ENCODE measurements at regions not wholly inside any gene's neighbourhood (a gene's known extent, or its start where the extent isn't known, plus 50 kb on each side); places are given as distances from the start of the nearest gene placed in this dataset.
"Not testable (repeated sequence)": the region's sequence is repeated elsewhere in the genome, so short reads cannot be mapped to it uniquely, and the experiment has no call there.

DNA sequence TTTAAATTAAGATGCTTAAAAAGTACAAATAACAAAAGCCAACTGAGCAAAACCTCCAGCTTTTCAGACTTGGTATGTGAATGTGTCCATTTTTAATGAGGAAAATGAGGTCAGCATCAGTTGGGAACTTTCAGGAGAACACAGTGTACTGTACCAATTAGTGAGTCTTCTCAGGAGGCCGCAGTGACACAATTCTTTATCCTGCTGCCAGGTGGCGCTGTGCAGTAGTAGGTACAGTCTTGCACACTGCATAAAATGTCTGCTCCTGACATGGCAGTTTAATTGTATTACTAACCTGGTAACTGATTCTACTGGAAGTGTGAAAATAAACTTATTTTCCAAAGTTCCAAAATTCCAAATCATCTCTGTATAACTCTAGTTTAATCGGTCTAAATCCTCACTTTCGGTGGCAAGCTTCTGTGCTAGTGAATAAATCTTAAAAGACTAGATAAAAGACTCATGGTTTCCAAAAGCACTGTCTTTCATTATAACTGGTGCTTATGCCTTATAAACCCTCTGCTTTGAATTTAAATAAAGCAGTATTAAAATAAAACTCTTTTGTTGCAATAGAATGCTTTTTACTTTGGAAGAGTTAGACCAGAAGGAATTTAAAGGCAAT is 214.8 kb upstream of the MMS22L start:
- Histone ChIP-seq H3K4me1 (no peaks in the 10 kb centered on the region), H3K27me3 (peaks cover 5% of the 10 kb centered on the region), H3K27ac (no peak overlapping the region), H3K4me3 (no peak overlapping the region), H3K36me3 (no peaks in the 10 kb centered on the region), H3K9me3 (no peaks in the 10 kb centered on the region)
- no peak for TF ChIP-seq EP300 (IDR thresholded peaks at IDR 0.05)
- TF ChIP-seq, protein P1, sequence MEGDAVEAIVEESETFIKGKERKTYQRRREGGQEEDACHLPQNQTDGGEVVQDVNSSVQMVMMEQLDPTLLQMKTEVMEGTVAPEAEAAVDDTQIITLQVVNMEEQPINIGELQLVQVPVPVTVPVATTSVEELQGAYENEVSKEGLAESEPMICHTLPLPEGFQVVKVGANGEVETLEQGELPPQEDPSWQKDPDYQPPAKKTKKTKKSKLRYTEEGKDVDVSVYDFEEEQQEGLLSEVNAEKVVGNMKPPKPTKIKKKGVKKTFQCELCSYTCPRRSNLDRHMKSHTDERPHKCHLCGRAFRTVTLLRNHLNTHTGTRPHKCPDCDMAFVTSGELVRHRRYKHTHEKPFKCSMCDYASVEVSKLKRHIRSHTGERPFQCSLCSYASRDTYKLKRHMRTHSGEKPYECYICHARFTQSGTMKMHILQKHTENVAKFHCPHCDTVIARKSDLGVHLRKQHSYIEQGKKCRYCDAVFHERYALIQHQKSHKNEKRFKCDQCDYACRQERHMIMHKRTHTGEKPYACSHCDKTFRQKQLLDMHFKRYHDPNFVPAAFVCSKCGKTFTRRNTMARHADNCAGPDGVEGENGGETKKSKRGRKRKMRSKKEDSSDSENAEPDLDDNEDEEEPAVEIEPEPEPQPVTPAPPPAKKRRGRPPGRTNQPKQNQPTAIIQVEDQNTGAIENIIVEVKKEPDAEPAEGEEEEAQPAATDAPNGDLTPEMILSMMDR (IDR thresholded peaks at IDR 0.05), result peak; percentile 44 to 76 (median 50)
- WGBS, 2 donors (ENCODE audit: low coverage in 1 of 2), result 31 to 33% methylated on average over 4 of the region's 4 CpGs
- peak; percentile 74 for ATAC-seq

DNA sequence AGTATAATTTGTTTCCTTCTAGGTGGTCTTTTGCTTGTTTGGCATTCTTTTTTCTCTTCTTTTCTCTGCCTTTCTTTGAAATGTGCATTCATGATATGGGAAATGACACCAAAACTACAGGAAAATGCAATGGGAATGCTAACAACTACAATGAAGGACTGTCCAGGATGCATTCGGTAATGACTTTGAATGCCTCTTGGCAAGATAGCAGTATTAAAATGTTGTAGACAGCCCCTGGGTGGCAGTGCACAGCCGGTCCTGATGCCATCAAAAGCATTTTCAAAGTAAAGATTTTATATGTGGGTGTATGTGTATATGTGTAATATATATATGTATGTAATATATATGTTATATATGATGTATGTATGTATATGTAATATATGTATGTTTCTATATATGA is 218.8 kb upstream of the MMS22L start:
- no peaks in the 10 kb centered on the region for H3K9me3 ChIP-seq
- H3K27ac ChIP-seq, result no peak overlapping the region
- 36 to 61% methylated on average over 2 of the region's 2 CpGs for WGBS, 2 donors (ENCODE audit: low coverage in 1 of 2)
- no peak for ATAC-seq
- H3K27me3 ChIP-seq, result peaks cover 5% of the 10 kb centered on the region
- no peaks in the 10 kb centered on the region for H3K4me1 ChIP-seq
- no peak overlapping the region for H3K4me3 ChIP-seq
- no peaks in the 10 kb centered on the region for H3K36me3 ChIP-seq
- TF ChIP-seq POLR2A (IDR thresholded peaks at IDR 0.05) (no peak), EP300 (IDR thresholded peaks at IDR 0.05) (no peak), POLR2AphosphoS5 (IDR thresholded peaks at IDR 0.05) (no peak)
- TF ChIP-seq, protein P1 (IDR thresholded peaks at IDR 0.05), result no peak

DNA sequence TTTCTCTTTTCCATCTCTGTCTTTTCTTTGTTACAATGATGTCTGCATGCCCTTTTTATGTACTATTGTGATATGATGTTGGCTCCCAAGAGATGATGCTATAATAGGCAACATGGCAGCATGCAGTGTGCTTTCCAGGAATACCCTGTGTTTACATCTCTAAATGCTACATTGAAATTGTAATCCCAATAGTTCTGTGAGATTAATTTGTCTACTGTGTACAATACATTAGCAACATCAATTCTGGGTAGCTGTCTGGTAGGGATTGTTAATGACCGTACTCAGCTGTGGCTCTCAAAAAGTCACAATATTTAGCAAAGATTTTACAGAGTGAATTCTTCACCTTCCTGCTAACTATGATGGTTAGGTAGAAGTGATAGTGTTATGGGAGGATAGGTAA is 225.6 kb upstream of the MMS22L start:
- Histone ChIP-seq H3K4me1 (no peaks in the 10 kb centered on the region), H3K27me3 (peaks cover 3% of the 10 kb centered on the region), H3K9me3 (no peaks in the 10 kb centered on the region), H3K27ac (no peak overlapping the region), H3K36me3 (no peaks in the 10 kb centered on the region), H3K4me3 (no peak overlapping the region)
- WGBS, 2 donors (ENCODE audit: low coverage in 1 of 2), result 43 to 83% methylated on average over 1 of the region's 1 CpG
- TF ChIP-seq, protein P1 (IDR thresholded peaks at IDR 0.05), result no peak
- TF ChIP-seq EP300 (IDR thresholded peaks at IDR 0.05) (no peak), POLR2A (IDR thresholded peaks at IDR 0.05) (no peak), POLR2AphosphoS5 (IDR thresholded peaks at IDR 0.05) (no peak)
- no peak for ATAC-seq

DNA sequence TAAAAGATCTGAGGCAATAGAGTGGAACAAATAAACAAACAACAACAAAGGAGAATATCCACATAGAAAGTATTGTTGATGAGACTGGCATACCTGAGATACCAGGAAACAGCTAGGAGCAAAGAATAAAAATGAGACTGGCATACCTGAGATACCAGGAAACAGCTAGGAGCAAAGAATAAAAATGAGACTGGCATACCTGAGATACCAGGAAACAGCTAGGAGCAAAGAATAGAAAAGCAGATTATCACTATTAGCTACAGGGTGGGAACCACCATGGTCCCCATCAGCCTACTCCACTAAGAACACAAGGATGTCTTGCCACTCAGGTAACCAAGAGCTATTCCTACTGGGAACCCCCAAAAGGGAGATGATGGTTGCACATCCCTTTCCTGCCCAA is 230.2 kb upstream of the MMS22L start:
- H3K4me3 ChIP-seq, H3K4me1 ChIP-seq, ATAC-seq, H3K27ac ChIP-seq, H3K36me3 ChIP-seq, H3K27me3 ChIP-seq: not testable (repeated sequence)
- peaks cover 0 to 13% (median 0%) of the 10 kb centered on the region in 3 donors for H3K9me3 ChIP-seq

DNA sequence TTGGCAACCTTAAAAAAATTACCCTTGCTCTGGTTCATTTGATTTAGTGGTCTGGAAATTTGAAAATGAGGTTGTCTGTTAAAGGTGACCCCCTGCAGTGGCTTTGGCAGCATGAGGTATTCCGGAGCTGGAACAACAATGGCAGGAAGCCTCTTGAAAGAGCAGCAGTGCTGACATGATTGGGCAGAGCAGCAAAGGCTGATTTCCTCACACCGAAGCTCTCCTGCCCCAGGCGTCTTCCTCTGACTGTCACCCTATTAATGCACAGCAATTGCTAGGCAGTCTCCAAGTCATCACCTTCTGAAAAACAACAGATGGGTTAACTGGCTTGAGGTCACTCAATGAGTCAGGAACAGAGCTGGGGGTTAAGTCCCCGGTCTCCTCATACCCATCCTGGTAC is 241.8 kb upstream of the MMS22L start:
- peaks cover 0 to 5% (median 0%) of the 10 kb centered on the region in 3 donors for H3K9me3 ChIP-seq
- no peaks in the 10 kb centered on the region for H3K36me3 ChIP-seq
- H3K4me1 ChIP-seq, result no peaks in the 10 kb centered on the region
- no peaks in the 10 kb centered on the region for H3K27me3 ChIP-seq
- H3K27ac ChIP-seq, result no peak overlapping the region
- TF ChIP-seq POLR2AphosphoS5 (IDR thresholded peaks at IDR 0.05) (no peak), EP300 (IDR thresholded peaks at IDR 0.05) (no peak), POLR2A (IDR thresholded peaks at IDR 0.05) (no peak)
- TF ChIP-seq, protein P1 (IDR thresholded peaks at IDR 0.05), result no peak
- ATAC-seq, result no peak
- WGBS, 2 donors (ENCODE audit: low coverage in 1 of 2), result 0 to 22% methylated on average over 2 to 4 of the region's 4 CpGs
- no peak overlapping the region for H3K4me3 ChIP-seq

Data from gastroesophageal sphincter (tissue), 4 donors.